Ishikawa (cell line): ENCODE measurements at regions not wholly inside any gene's neighbourhood (a gene's known extent, or its start where the extent isn't known, plus 50 kb on each side); places are given as distances from the start of the nearest gene placed in this dataset.

ENCODE experiments used
- CEBPB ChIP-seq: IDR thresholded peaks from 2 replicates; pipeline ENCODE4 v1.6.1; 2012
- CREB1 ChIP-seq: IDR thresholded peaks from 2 replicates; pipeline ENCODE4 v1.6.1; 2012; ENCODE audit warnings: low read depth
- EGR1 ChIP-seq: IDR thresholded peaks from 2 replicates; pipeline ENCODE4 v1.6.1; 2012
- EP300 ChIP-seq: IDR thresholded peaks from 2 replicates; pipeline ENCODE4 v1.6.1; 2012; ENCODE audit warnings: borderline replicate concordance
- FOXM1 ChIP-seq: IDR thresholded peaks from 2 replicates; pipeline ENCODE4 v1.6.1; 2012; ENCODE audit warnings: low read depth, borderline replicate concordance
- MAX ChIP-seq: IDR thresholded peaks from 2 replicates; pipeline ENCODE4 v1.6.1; 2012
- NFIC ChIP-seq: IDR thresholded peaks from 2 replicates; pipeline ENCODE4 v1.6.1; 2012
- RAD21 ChIP-seq: IDR thresholded peaks from 2 replicates; pipeline ENCODE4 v1.6.1; 2012; ENCODE audit warnings: low read depth
- REST ChIP-seq: IDR thresholded peaks from 2 replicates; pipeline ENCODE4 v1.6.1; 2012; ENCODE audit warnings: low read depth, mild to moderate bottlenecking
- TAF1 ChIP-seq: IDR thresholded peaks from 2 replicates; pipeline ENCODE4 v1.6.1; 2012; ENCODE audit warnings: low read depth, mild to moderate bottlenecking
- TCF12 ChIP-seq: IDR thresholded peaks from 2 replicates; pipeline ENCODE4 v1.6.1; 2012; ENCODE audit warnings: low read depth
- TEAD4 ChIP-seq: IDR thresholded peaks from 2 replicates; pipeline ENCODE4 v1.6.1; 2012
- USF1 ChIP-seq: IDR thresholded peaks from 2 replicates; pipeline ENCODE4 v1.6.1; 2012
- YY1 ChIP-seq: IDR thresholded peaks from 2 replicates; pipeline ENCODE4 v1.6.1; 2012; ENCODE audit warnings: low read depth
- ZBTB7A ChIP-seq: IDR thresholded peaks from 2 replicates; pipeline ENCODE4 v1.6.1; 2012; ENCODE audit warnings: low read depth

- TF ChIP-seq EP300 (no peak), TEAD4 (peak; percentile 41; the same call in 1 of the 2 replicates), NFIC (peak; percentile 55; the same call in 1 of the 2 replicates), TAF1 (no peak), MAX (0 out of 2 replicates have a peak, but pooled peaks have one; percentile 23)
These were observed 297.9 kb upstream of the C11orf87 start for GRCh38 chr11:109123816-109124787.

- TF ChIP-seq TAF1 (no peak), NFIC (no peak), USF1 (no peak), CREB1 (no peak), TEAD4 (no peak), MAX (no peak), EGR1 (no peak), FOXM1 (no peak), REST (no peak), YY1 (no peak), EP300 (no peak), ZBTB7A (no peak), RAD21 (no peak), CEBPB (no peak)
These were observed 291.1 kb upstream of the C11orf87 start for GRCh38 chr11:109130910-109131309.

- no peak for TF ChIP-seq ZBTB7A
- no peak for TF ChIP-seq CREB1
- no peak for TF ChIP-seq MAX
- no peak for TF ChIP-seq REST
- TF ChIP-seq TCF12, result no peak
- no peak for TF ChIP-seq FOXM1
These were observed 289.5 kb upstream of the C11orf87 start for GRCh38 chr11:109132539-109132938.

- no peak for TF ChIP-seq YY1
These were observed 288.8 kb upstream of the C11orf87 start for GRCh38 chr11:109133159-109133558.

- TF ChIP-seq CEBPB, result no peak
These were observed 286.4 kb upstream of the C11orf87 start for GRCh38 chr11:109135627-109136026.

- no peak for TF ChIP-seq FOXM1
- TF ChIP-seq EGR1, result no peak
- TF ChIP-seq TEAD4, result no peak
- no peak for TF ChIP-seq MAX
- no peak for TF ChIP-seq REST
- no peak for TF ChIP-seq USF1
- no peak for TF ChIP-seq CEBPB
- no peak for TF ChIP-seq CREB1
- no peak for TF ChIP-seq RAD21
- TF ChIP-seq YY1, result no peak
These were observed 283.8 kb upstream of the C11orf87 start for GRCh38 chr11:109138196-109138595.
